ENCODE measurements at regions not wholly inside any gene's neighbourhood (a gene's known extent, or its start where the extent isn't known, plus 50 kb on each side); places are given as distances from the start of the nearest gene placed in this dataset.

- TF ChIP-seq EP300 (IDR thresholded peaks at IDR 0.05) (no peak), CTCF (IDR thresholded peaks at IDR 0.05) (no peak), POLR2A (IDR thresholded peaks at IDR 0.05) (no peak)
- intact Hi-C loops (cut with DNase I): no loop called here
- no peaks in the 10 kb centered on the region for H3K9me3 ChIP-seq
- WGBS, 3 donors: 23 to 35% (median 31%) methylated on average over 1 of the region's 1 CpG
- no peaks in the 10 kb centered on the region for H3K36me3 ChIP-seq
- no peak overlapping the region for H3K27ac ChIP-seq
- DNase-seq: no peak
- no peak overlapping the region for H3K4me3 ChIP-seq
- H3K27me3 ChIP-seq: no peaks in the 10 kb centered on the region
- H3K4me1 ChIP-seq (ENCODE audit: insufficient read depth): no peaks in the 10 kb centered on the region
Measured at GRCh38 chr7:124323597-124323996, 290.7 kb upstream of the TMEM229A start.

- no peaks in the 10 kb centered on the region for H3K36me3 ChIP-seq
- WGBS, 3 donors: 13 to 18% (median 17%) methylated on average over 1 of the region's 1 CpG
- no peaks in the 10 kb centered on the region for H3K4me1 ChIP-seq (ENCODE audit: insufficient read depth)
- H3K9me3 ChIP-seq: no peaks in the 10 kb centered on the region
- H3K27me3 ChIP-seq: no peaks in the 10 kb centered on the region
- no peak for DNase-seq
- intact Hi-C loops (cut with DNase I): no loop called here
- no peak overlapping the region for H3K27ac ChIP-seq
- no peak for TF ChIP-seq EP300 (IDR thresholded peaks at IDR 0.05)
- no peak overlapping the region for H3K4me3 ChIP-seq
Measured at GRCh38 chr7:124322561-124322960, 289.7 kb upstream of the TMEM229A start.

GRCh38 chr7:124318721-124319450, 286.0 kb upstream of the TMEM229A start:
- Histone ChIP-seq H3K27me3 (no peaks in the 10 kb centered on the region), H3K9me3 (no peaks in the 10 kb centered on the region), H3K36me3 (no peaks in the 10 kb centered on the region), H3K27ac (no peak overlapping the region), H3K4me3 (no peak overlapping the region), H3K4me1 (ENCODE audit: insufficient read depth) (no peaks in the 10 kb centered on the region)
- 3 to 15% (median 8%) methylated on average over 5 of the region's 5 CpGs for WGBS, 3 donors
- intact Hi-C loops (cut with DNase I): no loop called here
- no peak for DNase-seq
- TF ChIP-seq POLR2A (IDR thresholded peaks at IDR 0.05) (no peak), EP300 (IDR thresholded peaks at IDR 0.05) (no peak), CTCF (IDR thresholded peaks at IDR 0.05) (no peak)

- Histone ChIP-seq H3K4me3 (no peak overlapping the region), H3K9me3 (no peaks in the 10 kb centered on the region), H3K36me3 (no peaks in the 10 kb centered on the region), H3K27ac (no peak overlapping the region), H3K4me1 (ENCODE audit: insufficient read depth) (no peaks in the 10 kb centered on the region), H3K27me3 (no peaks in the 10 kb centered on the region)
- DNase-seq: no peak
- TF ChIP-seq CTCF (IDR thresholded peaks at IDR 0.05): no peak
- no peak for TF ChIP-seq POLR2A (IDR thresholded peaks at IDR 0.05)
- no peak for TF ChIP-seq EP300 (IDR thresholded peaks at IDR 0.05)
- intact Hi-C loops (cut with DNase I): no loop called here
Measured at GRCh38 chr7:124310934-124311390, 278.1 kb upstream of the TMEM229A start.

- Histone ChIP-seq H3K27me3 (no peaks in the 10 kb centered on the region), H3K27ac (no peak overlapping the region), H3K9me3 (no peaks in the 10 kb centered on the region), H3K4me1 (ENCODE audit: insufficient read depth) (no peaks in the 10 kb centered on the region), H3K4me3 (no peak overlapping the region), H3K36me3 (no peaks in the 10 kb centered on the region)
- DNase-seq: no peak
- TF ChIP-seq CTCF (IDR thresholded peaks at IDR 0.05) (no peak), POLR2A (IDR thresholded peaks at IDR 0.05) (no peak), EP300 (IDR thresholded peaks at IDR 0.05) (no peak)
- intact Hi-C loops (cut with DNase I): no loop called here
Measured at GRCh38 chr7:124308384-124308783, 275.5 kb upstream of the TMEM229A start.

All from ovary (tissue), 7 donors.